Parathyroid adenoma (tissue), 2 donors: ENCODE measurements at regions not wholly inside any gene's neighbourhood (a gene's known extent, or its start where the extent isn't known, plus 50 kb on each side); places are given as distances from the start of the nearest gene placed in this dataset.
A peak's percentile ranks its signal among the peaks of the same experiment; 100 is the strongest.

Experiments used
- H2AFZ ChIP-seq: fragments of 300-600 bp; sonication (generic); one replicate; pipeline ENCODE4 v1.7.0; 2017; ENCODE audit warnings: antibody characterized with exemption, mild to moderate bottlenecking
- H3K27ac ChIP-seq: fragments of 300-600 bp; sonication (generic); one replicate; pipeline ENCODE4 v1.7.0; 2017
- H3K27me3 ChIP-seq: fragments of 300-600 bp; sonication (generic); one replicate; pipeline ENCODE4 v1.7.0; 2017; ENCODE audit warnings: low read length; ENCODE audit not compliant: control insufficient read depth, insufficient read depth
- H3K36me3 ChIP-seq: fragments of 300-600 bp; sonication (generic); one replicate; pipeline ENCODE4 v1.7.0; 2017; ENCODE audit warnings: low read length; ENCODE audit not compliant: control insufficient read depth, insufficient read depth
- H3K4me1 ChIP-seq: fragments of 300-600 bp; sonication (generic); one replicate; pipeline ENCODE4 v1.7.0; 2017; ENCODE audit warnings: control low read depth
- H3K4me2 ChIP-seq: fragments of 300-600 bp; sonication (generic); one replicate; pipeline ENCODE4 v1.7.0; 2017; ENCODE audit warnings: low read length
- H3K4me3 ChIP-seq: fragments of 300-600 bp; sonication (generic); one replicate; pipeline ENCODE4 v1.7.0; 2017; ENCODE audit warnings: low read depth, low read length
- H3K79me2 ChIP-seq: fragments of 300-600 bp; sonication (generic); one replicate; pipeline ENCODE4 v1.7.0; 2017; ENCODE audit warnings: control low read depth
- H3K9ac ChIP-seq: fragments of 300-600 bp; sonication (generic); one replicate; pipeline ENCODE4 v1.7.0; 2017; ENCODE audit warnings: mild to moderate bottlenecking
- H3K9me3 ChIP-seq: fragments of 300-600 bp; sonication (generic); one replicate; pipeline ENCODE4 v1.7.0; 2017; ENCODE audit warnings: low read length; ENCODE audit not compliant: control insufficient read depth
- CTCF ChIP-seq: fragments of 300-600 bp; sonication (generic); IDR thresholded peaks from one replicate; pipeline ENCODE4 v1.7.0; 2017; ENCODE audit warnings: antibody characterized with exemption, mild to moderate bottlenecking
- donor health status: primary hyperparathyroidism.

- Histone ChIP-seq H3K4me2 (no peak overlapping the region), H3K4me1 (no peaks in the 10 kb centered on the region), H2AFZ (no peak overlapping the region), H3K27me3 (no peaks in the 10 kb centered on the region), H3K27ac (no peak overlapping the region), H3K9me3 (no peaks in the 10 kb centered on the region), H3K36me3 (no peaks in the 10 kb centered on the region), H3K9ac (no peak overlapping the region), H3K79me2 (no peaks in the 10 kb centered on the region), H3K4me3 (no peak overlapping the region)
- no peak for TF ChIP-seq CTCF
These were observed 75.8 kb upstream of the ZNF618 start for GRCh38 chr9:113800276-113800675.

- no peaks in the 10 kb centered on the region for H3K9me3 ChIP-seq
- no peak for TF ChIP-seq CTCF
These were observed 72.1 kb upstream of the ZNF618 start for GRCh38 chr9:113803811-113804589.

GRCh38 chr9:113805486-113806132 is 70.5 kb upstream of the ZNF618 start:
- Histone ChIP-seq H3K9me3 (no peaks in the 10 kb centered on the region), H3K36me3 (no peaks in the 10 kb centered on the region), H3K4me3 (no peak overlapping the region), H3K4me2 (no peak overlapping the region), H2AFZ (no peak overlapping the region), H3K27ac (no peak overlapping the region), H3K9ac (no peak overlapping the region), H3K4me1 (no peaks in the 10 kb centered on the region), H3K27me3 (no peaks in the 10 kb centered on the region), H3K79me2 (no peaks in the 10 kb centered on the region)
- TF ChIP-seq CTCF, result no peak

More at GRCh38 chr9:113803811-113804589, 72.1 kb upstream of the ZNF618 start:
- Histone ChIP-seq H3K36me3 (no peaks in the 10 kb centered on the region), H3K79me2 (no peaks in the 10 kb centered on the region), H3K4me2 (no peak overlapping the region), H3K4me3 (no peak overlapping the region), H2AFZ (no peak overlapping the region), H3K27me3 (no peaks in the 10 kb centered on the region), H3K4me1 (no peaks in the 10 kb centered on the region), H3K9ac (no peak overlapping the region), H3K27ac (no peak overlapping the region)

GRCh38 chr9:113807173-113808061 is 68.7 kb upstream of the ZNF618 start:
- Histone ChIP-seq H3K4me2 (peak overlapping the region; percentile 27), H3K36me3 (no peaks in the 10 kb centered on the region), H3K27me3 (no peaks in the 10 kb centered on the region), H3K4me3 (no peak overlapping the region), H3K4me1 (no peaks in the 10 kb centered on the region), H3K27ac (no peak overlapping the region), H3K9me3 (no peaks in the 10 kb centered on the region), H3K79me2 (no peaks in the 10 kb centered on the region), H3K9ac (no peak overlapping the region), H2AFZ (peak overlapping the region; percentile 42)
- TF ChIP-seq CTCF, result peak; percentile 71
